HepG2 (cell line): ENCODE measurements at regions not wholly inside any gene's neighbourhood (a gene's known extent, or its start where the extent isn't known, plus 50 kb on each side); places are given as distances from the start of the nearest gene placed in this dataset.

Experiments used
- ATF6 ChIP-seq: sonication (generic); formaldehyde crosslinking; conservative IDR thresholded peaks from 2 replicates; pipeline ENCODE4 v1.4.0; 2020; ENCODE audit warnings: missing genetic modification reagents
- ESRRA ChIP-seq: sonication (generic); formaldehyde crosslinking; IDR thresholded peaks from 2 replicates; pipeline ENCODE4 v1.5.1; 2020; ENCODE audit warnings: mild to moderate bottlenecking, low read depth, missing genetic modification reagents
- MXI1 ChIP-seq: IDR thresholded peaks from 3 replicates; pipeline ENCODE4 v1.6.1; 2012; ENCODE audit warnings: low read depth, low read length, inconsistent platforms, borderline replicate concordance
- NFE2 ChIP-seq: sonication (generic); formaldehyde crosslinking; IDR thresholded peaks from 2 replicates; pipeline ENCODE4 v1.4.0; 2020; ENCODE audit warnings: missing genetic modification reagents
- POLR2AphosphoS5 ChIP-seq: IDR thresholded peaks from 2 replicates; pipeline ENCODE4 v1.6.1; 2012; ENCODE audit warnings: low read depth, low read length

- no peak for TF ChIP-seq ESRRA (CRISPR knock-in tag)
- no peak for TF ChIP-seq MXI1
- no peak for TF ChIP-seq POLR2AphosphoS5
- TF ChIP-seq ATF6 (CRISPR knock-in tag), result no peak
- no peak for TF ChIP-seq NFE2 (CRISPR knock-in tag)
Measured at GRCh38 chr14:50010752-50011151, 105.6 kb downstream of the VCPKMT start.
